GM12891 (cell line): ENCODE measurements at regions not wholly inside any gene's neighbourhood (a gene's known extent, or its start where the extent isn't known, plus 50 kb on each side); places are given as distances from the start of the nearest gene placed in this dataset.

Experiments
- DNase-seq: peaks from one replicate; pipeline ENCODE4 v3.0.0; 2011; ENCODE audit warnings: low spot score; ENCODE audit not compliant: insufficient read length
- FAIRE-seq: peaks from 2 replicates; lab custom pipeline; 2011; peaks lifted over from hg19 to GRCh38; lab: Jason Lieb, UNC
- PAX5 ChIP-seq: IDR thresholded peaks from 2 replicates; pipeline ENCODE4 v1.6.1; 2011; ENCODE audit warnings: low read length, moderate library complexity, mild to moderate bottlenecking; ENCODE audit not compliant: insufficient read depth, severe bottlenecking
- POLR2A ChIP-seq: IDR thresholded peaks from 2 replicates; pipeline ENCODE4 v1.6.1; 2011; ENCODE audit warnings: low read depth, low read length, control low read depth
- POLR2AphosphoS5 ChIP-seq: IDR thresholded peaks from 2 replicates; pipeline ENCODE4 v1.6.1; 2011; ENCODE audit warnings: low read depth, low read length, control low read depth
- POU2F2 ChIP-seq: IDR thresholded peaks from 2 replicates; pipeline ENCODE4 v1.6.1; 2011; ENCODE audit warnings: low read depth, mild to moderate bottlenecking, control low read depth, low read length, moderate library complexity
- SPI1 ChIP-seq: IDR thresholded peaks from 2 replicates; pipeline ENCODE4 v1.6.1; 2011; ENCODE audit warnings: low read depth, low read length, control low read depth
- TAF1 ChIP-seq: IDR thresholded peaks from 2 replicates; pipeline ENCODE4 v1.6.1; 2011; ENCODE audit warnings: low read depth, low read length, control low read depth

DNA sequence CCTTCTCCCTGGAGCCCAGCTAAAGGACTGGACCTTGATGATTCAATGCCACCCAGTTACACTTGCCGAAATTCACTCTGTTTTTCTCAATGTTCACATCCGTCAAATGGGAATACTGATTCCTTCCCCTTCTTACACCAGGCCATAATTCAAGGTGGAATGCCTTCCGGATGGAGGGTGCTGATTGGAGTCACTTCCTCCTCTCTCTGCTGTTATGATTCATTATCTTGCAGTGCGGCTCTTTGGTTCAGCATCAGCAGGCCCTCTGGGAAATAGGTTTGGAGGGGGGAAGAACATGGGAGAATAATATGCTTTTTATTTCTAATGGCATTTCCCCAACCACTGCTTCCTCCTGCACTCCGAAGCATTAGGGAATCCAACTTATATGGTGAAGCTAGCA is 390.6 kb upstream of the TBX3 start:
- DNase-seq (no peak), FAIRE-seq (no peak)
- TF ChIP-seq POLR2AphosphoS5: no peak
- no peak for TF ChIP-seq POU2F2
- TF ChIP-seq PAX5: no peak
- no peak for TF ChIP-seq TAF1
- TF ChIP-seq POLR2A: no peak
- no peak for TF ChIP-seq SPI1

DNA sequence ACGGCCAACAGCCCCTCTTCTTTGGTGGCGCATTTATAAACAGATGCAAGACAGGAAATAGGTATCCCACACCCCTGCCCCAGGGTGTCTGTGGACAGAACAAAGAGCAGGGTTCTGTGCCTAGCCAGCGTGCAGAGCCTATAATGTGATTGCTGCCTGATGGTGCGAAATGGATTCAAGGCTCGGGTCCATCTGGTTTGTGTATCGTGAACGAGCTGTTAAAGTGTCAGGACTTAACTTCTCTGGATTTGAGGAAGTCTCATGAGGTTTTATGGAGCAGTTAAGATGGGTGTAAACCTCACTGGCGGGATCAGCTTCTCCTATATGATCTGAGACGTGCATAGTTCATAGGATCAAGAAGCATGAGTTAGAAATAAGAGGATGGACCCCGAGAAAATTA is 388.7 kb upstream of the TBX3 start:
- no peak for FAIRE-seq
- TF ChIP-seq TAF1 (no peak), POLR2A (no peak), POU2F2 (no peak), PAX5 (no peak), SPI1 (no peak), POLR2AphosphoS5 (no peak)
- DNase-seq: no peak

DNA sequence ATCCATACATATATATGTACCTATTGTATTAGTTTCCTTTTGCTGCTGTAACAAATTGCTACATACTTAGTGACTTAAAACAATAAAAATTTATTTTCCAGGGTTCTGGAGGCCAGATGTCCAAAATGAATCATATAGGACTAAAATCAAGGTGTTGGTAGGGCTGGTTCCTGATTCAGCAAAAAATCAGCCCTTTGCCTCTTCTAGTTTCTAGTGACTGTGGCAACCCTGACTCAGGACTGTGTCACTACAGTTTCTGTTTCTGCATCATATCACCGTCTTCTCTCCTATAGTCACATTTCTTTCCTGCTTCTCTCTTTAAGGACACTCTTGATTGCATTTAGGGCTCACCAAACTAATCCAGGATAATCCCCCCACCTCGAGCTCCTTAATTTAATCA is 386.3 kb upstream of the TBX3 start:
- DNase-seq (no peak), FAIRE-seq (no peak)
- TF ChIP-seq PAX5 (no peak), POLR2A (no peak), POU2F2 (no peak), POLR2AphosphoS5 (no peak), SPI1 (no peak), TAF1 (no peak)

DNA sequence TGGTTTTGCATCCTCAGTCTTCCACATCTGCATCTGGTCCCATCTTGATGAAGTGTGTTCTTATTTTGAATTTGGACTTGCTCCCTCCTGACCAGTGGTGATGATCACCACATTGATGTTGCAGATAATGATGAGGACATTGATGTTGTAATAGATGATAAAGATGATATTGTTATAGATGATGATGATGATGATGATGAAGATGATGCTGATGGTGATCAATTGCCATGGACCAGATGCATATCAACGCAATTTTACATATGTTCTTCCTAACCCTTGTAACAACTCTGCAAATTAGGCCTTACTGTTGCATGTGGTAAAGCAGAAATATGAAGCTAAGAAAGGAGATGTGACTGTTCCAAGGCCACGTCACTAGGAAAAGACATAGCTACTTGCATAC is 380.3 kb upstream of the TBX3 start:
- no peak for TF ChIP-seq PAX5
- no peak for TF ChIP-seq TAF1
- no peak for TF ChIP-seq POLR2A
- TF ChIP-seq POU2F2: no peak
- no peak for TF ChIP-seq POLR2AphosphoS5
- no peak for TF ChIP-seq SPI1
- DNase-seq (no peak), FAIRE-seq (no peak)

DNA sequence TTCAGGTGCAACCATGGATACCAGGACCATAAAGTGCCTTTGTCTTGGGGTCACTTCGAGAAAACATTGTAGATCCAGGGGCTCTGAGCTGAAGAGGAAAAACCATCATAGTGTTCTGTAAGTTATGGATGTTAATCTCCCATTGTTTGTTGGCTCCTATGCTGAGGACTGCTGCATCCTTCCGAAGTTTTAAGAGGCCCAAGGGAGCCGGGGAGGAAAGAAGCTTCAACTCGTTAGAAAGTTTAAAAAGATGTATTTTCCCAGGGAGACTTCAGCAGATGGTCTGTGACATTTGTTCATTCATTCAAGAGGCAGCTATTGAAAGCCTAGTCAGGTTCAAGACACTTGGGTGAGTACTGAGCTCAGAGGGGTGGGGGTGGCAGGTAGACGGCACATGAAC is 378.8 kb upstream of the TBX3 start:
- TF ChIP-seq POU2F2 (no peak), POLR2AphosphoS5 (no peak), POLR2A (no peak), SPI1 (no peak), TAF1 (no peak), PAX5 (no peak)
- FAIRE-seq: no peak

DNA sequence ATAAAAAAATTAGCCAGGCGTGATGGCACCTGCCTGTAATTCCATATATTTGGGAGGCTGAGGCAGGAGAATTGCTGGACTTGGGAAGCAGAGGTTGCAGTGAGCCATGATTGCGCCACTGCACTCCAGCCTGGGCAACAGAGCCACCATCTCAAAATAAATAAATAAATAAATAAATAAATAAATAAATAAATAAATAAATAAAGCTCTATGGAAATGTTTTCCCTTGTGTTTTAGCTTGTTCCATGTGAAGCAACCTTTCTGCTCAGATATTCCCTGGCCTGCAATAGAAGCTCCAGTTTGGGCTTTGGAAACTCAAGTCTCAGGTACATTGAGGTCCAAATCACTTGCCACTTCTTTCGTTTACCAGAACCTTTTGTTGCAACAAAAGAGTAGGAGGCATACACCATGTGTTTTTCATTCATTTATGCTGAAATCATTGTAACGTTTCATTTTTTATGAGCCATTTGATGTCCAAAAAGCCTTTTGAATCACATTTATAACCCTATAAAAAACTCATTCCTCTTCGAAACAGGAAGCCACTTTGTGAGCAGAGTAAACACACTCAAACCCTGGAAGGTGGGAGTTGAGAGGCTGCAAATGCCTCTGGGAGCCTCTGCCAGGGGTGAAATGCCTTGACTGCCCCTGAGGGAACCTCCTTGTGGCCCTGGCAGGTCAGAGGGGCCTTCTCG is 376.6 kb upstream of the TBX3 start:
- FAIRE-seq: no peak

More for the DNA sequence above, 378.8 kb upstream of the TBX3 start:
- no peak for DNase-seq

DNA sequence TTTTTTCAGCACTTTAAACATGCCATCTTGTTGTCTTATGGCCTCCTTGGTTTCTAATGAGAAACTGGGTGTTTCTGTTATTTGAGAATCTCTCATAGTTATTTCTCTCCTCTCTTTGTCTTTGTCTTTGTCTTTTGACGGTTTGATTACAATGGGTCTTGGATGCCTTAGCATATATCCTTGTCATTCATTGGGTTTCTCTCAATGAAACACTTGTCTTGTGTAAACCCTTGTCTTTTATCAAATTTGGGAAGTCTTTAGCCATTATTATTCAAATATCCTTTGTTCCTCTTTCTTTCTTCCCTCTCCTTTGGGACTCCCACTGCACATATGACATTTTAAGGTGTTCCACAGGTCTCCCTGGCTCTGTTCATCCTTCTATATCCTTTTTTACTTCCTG is 373.5 kb upstream of the TBX3 start:
- no peak for DNase-seq
- TF ChIP-seq POLR2AphosphoS5: no peak
- no peak for TF ChIP-seq SPI1
- FAIRE-seq: no peak

More for the DNA sequence above, 376.6 kb upstream of the TBX3 start:
- DNase-seq: no peak
- TF ChIP-seq POLR2AphosphoS5 (no peak), POLR2A (no peak), SPI1 (no peak), PAX5 (no peak), TAF1 (no peak), POU2F2 (no peak)

DNA sequence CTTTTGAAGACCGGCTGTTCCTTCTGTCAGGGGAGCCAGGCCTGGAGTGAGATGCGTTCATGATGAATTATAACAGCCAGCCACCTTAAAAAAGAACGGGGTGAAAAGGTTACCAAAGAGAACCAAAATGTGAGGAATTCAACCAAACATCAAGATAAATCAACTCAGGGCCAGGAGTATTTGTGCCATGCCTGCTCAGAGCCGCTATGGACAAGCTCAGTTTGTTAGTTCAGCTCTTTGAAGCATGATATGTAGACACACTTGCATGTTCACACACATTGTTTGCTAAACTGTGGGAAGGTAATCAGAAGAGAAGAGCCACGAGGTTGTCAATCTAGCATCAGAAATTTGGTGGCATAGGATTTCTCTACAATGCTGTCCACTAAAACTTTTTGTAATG is 367.4 kb upstream of the TBX3 start:
- FAIRE-seq (no peak), DNase-seq (no peak)
- TF ChIP-seq PAX5 (no peak), POLR2A (no peak), POU2F2 (no peak), POLR2AphosphoS5 (no peak), SPI1 (no peak), TAF1 (no peak)

DNA sequence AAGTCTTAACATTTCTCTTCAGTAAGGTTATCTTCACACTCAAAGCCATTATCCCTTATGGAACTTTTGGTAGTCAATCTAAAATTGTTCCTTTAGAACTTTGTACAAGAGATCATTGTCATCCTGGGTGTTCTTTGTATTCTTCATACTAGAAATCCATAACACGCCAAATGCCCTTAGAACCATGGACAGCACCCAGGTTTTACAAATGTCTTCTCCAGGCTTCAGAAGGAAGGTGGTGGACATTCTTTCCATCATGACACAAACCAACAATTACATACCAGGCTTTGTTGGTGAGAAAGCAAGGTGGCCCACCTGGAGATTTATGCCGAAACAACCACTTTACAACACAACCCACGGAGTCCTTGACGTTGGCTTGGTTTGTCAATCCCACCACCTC is 365.6 kb upstream of the TBX3 start:
- no peak for DNase-seq
- TF ChIP-seq PAX5 (no peak), POLR2AphosphoS5 (no peak), POU2F2 (no peak), POLR2A (no peak), TAF1 (no peak), SPI1 (no peak)
- FAIRE-seq: no peak

DNA sequence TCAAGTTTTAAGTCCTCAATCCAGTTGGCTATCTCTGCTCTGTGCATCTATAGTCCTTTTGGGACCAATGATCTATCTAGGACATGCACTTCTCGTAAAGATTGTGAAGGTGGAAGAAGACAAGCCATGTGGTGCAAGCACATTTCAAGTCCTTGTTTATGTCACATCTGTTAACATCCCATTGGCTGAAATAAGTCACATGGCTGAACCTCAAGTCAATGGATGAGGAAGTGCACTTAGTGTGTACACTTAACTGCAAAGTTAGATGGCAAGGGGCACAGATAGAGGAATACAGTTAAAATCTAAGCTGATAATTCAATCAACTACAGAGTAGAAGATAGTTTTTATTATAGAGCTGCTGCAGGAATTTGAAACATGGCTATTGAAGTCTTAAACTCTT is 362.8 kb upstream of the TBX3 start:
- TF ChIP-seq PAX5 (no peak), POLR2A (no peak), SPI1 (no peak), POLR2AphosphoS5 (no peak)
- DNase-seq: no peak
- FAIRE-seq: no peak
